DMS79 (cell line): ENCODE measurements at regions not wholly inside any gene's neighbourhood (a gene's known extent, or its start where the extent isn't known, plus 50 kb on each side); places are given as distances from the start of the nearest gene placed in this dataset.
"Not testable (repeated sequence)": the region's sequence is repeated elsewhere in the genome, so short reads cannot be mapped to it uniquely, and the experiment has no call there.

Source experiments
- DNase-seq: peaks from one replicate; lab custom pipeline; 2025; lab: John Stamatoyannopoulos, UW

- no peak for DNase-seq
Observed at GRCh38 chr7:126177782-126178181, 1075.0 kb downstream of the GRM8 start.

DNA sequence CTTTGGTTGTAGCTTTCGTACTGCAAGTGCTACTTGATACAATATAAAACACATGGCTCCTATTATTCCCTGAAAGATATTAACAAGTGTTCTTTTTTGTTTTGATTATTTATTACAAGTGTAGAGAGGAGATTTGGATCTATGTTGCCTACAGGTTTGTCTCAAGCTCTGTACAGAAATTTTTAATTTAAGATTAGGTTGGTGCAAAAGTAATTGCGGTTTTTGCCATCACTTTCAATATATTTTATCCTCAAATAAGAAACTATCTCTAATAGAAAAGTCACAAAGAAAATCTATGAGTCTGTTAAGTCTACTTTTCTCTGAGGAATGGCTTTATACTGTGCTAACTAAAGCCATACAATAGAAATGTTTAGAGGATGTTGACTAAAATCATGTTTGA lies 1086.1 kb downstream of the GRM8 start:
- DNase-seq = no peak

DNA sequence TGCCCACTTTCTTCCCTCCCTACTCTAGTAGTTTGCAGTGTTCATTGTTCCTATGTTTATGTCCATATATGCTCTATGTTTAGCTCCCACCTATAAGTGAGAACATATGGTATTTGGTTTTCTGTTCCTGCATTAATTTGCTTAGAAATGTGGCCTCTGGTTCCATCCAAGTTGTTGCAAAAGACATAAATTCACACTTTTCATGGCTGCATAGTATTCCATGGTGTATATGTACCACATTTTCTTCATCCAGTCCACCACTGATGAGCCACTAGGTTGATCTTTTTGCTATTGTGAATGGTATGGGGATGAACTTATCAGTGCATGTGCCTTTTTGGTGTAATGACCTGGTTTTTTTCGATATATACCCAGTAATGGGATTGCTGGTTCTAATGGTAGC lies 1089.1 kb downstream of the GRM8 start:
- DNase-seq = no peak

DNA sequence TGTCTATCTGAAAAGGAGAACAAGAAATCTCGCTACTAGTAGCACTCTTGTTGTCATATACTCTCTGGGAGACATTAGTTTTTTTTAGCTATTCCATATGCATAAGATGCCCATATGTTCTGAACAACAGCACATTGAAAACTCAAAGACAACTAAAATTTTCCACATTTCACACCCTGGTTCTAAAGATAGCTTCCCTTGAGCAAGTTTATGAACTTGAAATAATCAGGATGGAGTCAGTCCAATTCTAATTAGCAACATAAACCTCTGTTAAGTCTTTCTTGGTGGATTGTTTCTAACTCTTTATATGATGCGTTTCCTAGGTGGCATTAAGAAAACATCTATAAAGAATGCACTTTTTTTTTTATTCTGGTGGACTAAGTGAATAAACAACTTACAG lies 1095.3 kb downstream of the GRM8 start:
- DNase-seq = no peak

DNA sequence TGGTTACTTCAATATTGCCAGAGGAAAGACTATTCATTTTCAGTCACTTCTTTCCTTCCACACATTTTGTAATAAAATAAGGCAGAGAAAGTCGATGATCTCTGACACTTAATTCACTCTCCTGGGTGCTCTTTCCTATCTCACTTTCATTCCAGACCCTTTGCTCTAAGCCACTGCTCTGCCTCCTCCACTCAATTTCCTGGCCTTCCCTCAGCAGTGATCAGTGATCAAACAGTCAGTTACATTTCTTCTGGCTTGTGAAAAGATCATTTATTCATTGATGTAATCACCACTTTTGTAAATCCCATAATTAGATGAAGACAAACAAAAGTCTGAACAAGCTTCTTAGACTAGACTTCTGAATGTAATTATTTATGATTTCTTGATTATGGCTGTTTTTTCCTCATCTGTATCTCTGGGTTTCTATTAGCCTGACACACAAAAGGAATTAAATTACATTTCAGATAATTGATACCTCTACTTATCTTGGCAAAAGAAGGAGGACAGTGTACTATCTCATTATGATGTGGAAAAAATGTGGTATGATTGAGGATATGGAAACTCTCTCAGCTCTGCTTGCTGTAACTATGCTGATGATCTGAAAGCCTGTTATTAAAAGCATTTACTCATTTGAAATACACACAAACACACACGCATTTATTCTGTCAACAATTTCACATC lies 1102.3 kb downstream of the GRM8 start:
- no peak for DNase-seq

GRCh38 chr7:126140858-126141466 lies 1111.8 kb downstream of the GRM8 start:
- no peak for DNase-seq

- no peak for DNase-seq
Observed at GRCh38 chr7:126119981-126120380, 1132.8 kb downstream of the GRM8 start.

DNA sequence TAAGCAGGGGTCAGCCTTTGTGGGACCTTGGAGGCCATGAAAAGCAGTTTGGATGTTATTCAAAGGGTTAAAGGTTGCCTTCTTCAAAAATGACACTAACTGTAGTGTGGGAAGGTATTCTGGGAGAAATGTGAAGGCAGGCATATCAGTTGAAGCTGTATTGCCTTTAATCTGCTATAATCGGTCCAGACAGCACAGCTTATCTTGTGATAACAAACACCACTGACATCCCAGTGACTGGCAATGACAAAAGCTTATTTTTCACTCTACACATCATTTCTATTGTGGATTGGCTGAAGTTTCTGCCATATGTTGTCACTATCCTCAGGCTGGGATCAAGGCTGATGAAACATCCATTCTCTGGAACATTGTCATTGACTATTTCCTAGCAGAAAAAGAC lies 1149.2 kb downstream of the GRM8 start:
- no peak for DNase-seq

- DNase-seq = no peak
Observed at GRCh38 chr7:126083014-126083413, 1153.4 kb upstream of the POT1 start.

DNA sequence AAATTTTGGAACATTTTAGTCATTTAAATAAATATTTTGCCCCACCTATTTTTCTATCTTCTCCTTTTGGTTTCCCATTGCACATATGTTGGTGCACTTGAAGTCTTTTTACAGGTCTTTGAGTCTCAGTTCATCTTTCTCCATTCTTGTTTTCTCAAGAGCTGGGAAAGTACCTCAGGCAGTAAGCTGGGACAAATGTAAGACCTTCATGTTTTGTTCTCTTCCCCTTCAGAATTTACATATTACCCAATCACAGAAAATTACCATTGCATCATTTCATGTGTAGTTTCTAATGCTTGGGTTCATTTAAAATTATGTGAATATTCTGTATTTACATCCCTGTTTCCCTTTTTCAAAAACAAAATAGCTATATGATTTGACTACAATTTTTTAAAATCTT lies 1150.0 kb upstream of the POT1 start:
- DNase-seq = no peak

DNA sequence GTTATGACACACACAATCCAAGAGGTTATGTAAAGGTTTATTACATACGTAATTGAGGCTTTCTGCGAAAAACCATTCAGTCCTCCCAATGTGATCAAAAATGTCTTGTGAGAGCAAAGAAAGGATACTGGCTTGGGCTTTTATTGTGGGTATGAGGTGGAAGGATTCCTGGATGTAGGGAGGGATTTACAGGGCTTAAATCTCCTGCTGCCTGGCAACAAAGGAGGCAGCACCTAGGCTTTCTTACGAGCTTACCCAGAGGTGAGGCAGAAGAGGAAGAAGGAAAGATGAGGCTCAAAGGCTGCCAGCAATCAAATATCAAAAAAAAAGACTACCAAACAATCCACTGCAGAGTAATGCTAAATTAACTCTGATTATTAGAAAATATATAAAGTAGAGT lies 1149.5 kb upstream of the POT1 start:
- no peak for DNase-seq

DNA sequence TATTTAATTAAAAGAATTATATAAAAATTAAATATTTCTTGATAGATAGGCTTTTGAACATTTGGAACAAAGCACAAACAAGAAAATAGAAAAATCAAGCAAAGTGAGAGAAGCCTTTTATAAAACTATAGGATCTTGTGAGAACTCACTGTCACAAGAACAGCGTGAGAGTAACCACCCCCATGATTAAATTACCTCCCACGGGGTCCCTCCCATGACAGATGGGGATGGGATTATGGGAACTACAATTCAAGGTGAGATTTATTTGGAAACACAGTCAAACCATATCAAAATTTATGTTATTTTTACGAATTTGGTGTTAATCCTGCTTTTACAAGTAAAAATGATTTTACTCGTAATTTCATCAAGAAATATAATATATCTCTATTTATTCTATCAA lies 1136.1 kb upstream of the POT1 start:
- no peak for DNase-seq

- DNase-seq = no peak
Observed at GRCh38 chr7:126057979-126058378, 1128.4 kb upstream of the POT1 start.

- DNase-seq = not testable (repeated sequence)
Observed at GRCh38 chr7:126056613-126057012, 1127.0 kb upstream of the POT1 start.

GRCh38 chr7:126052229-126052628 lies 1122.6 kb upstream of the POT1 start:
- DNase-seq = no peak

DNA sequence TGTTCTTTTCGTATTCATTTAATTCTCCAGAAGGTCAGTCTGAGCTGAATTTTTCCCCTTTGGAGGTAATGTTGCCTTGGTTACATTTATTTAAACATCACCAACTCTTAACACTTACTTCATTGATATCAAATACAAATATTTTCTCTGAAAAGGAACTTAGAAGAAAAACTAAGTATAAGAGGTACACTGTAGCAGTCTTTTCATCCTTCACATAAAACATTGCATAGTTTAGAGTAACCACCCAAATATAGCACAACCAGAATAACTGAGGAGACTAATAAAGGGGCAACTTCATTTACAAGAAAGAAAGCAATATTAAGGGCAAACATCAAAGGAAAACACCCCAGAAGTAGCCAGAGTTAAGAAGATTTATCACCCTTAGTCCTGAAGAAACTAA lies 1115.0 kb upstream of the POT1 start:
- DNase-seq = no peak

DNA sequence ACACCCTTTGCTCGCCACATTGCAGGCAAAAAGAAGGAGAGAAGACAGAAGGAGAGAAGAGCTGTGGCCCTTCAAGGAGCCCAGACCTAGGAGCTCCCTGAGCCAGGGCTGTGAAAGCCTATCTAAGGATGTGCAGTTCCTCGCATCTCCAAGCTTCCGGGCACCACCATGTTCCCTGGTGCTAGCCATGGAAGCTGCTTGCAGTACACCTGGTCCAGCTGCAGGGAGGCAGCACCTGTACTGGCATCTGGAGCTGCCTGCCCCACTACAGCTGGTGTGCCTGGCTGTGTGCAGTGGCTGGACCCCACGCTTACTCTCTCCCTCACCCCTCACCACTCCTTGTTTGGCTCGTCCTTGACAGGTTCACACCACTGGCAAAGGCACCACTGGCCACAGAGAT lies 1111.8 kb upstream of the POT1 start:
- DNase-seq = no peak

GRCh38 chr7:126040114-126041045 lies 1110.8 kb upstream of the POT1 start:
- DNase-seq = no peak

GRCh38 chr7:126026421-126027088 lies 1096.9 kb upstream of the POT1 start:
- peak; percentile 5 for DNase-seq

- DNase-seq = no peak
Observed at GRCh38 chr7:126022452-126022851, 1092.8 kb upstream of the POT1 start.

DNA sequence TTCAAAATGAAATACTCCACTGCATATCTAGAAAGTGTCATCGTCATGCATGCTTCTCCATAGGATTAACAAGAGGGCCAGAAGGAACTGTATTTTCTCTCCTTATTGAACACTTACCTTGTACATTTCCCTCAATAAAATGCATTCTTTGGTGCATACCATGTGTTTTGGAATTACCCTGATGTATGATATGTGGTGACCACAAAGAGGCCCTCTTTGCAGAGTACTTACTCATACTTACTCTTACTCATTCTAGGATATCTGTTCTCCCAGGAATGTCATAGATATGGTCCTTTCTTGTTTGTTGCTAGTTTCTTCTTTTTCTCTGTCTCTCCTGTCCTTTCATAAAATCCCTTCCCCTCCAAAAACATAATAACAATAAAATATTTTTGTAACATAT lies 1087.1 kb upstream of the POT1 start:
- DNase-seq = no peak

- no peak for DNase-seq
Observed at GRCh38 chr7:126005064-126005463, 1075.4 kb upstream of the POT1 start.
